ENCODE measurements at regions not wholly inside any gene's neighbourhood (a gene's known extent, or its start where the extent isn't known, plus 50 kb on each side); places are given as distances from the start of the nearest gene placed in this dataset.

GRCh38 chr3:28915741-28916500 is 364.9 kb upstream of the RBMS3 start:
- DNase-seq (no peak), ATAC-seq (ENCODE audit: poor library complexity) (peak; percentile 55)
- intact Hi-C loops (cut with DNase I): no loop called here

DNA sequence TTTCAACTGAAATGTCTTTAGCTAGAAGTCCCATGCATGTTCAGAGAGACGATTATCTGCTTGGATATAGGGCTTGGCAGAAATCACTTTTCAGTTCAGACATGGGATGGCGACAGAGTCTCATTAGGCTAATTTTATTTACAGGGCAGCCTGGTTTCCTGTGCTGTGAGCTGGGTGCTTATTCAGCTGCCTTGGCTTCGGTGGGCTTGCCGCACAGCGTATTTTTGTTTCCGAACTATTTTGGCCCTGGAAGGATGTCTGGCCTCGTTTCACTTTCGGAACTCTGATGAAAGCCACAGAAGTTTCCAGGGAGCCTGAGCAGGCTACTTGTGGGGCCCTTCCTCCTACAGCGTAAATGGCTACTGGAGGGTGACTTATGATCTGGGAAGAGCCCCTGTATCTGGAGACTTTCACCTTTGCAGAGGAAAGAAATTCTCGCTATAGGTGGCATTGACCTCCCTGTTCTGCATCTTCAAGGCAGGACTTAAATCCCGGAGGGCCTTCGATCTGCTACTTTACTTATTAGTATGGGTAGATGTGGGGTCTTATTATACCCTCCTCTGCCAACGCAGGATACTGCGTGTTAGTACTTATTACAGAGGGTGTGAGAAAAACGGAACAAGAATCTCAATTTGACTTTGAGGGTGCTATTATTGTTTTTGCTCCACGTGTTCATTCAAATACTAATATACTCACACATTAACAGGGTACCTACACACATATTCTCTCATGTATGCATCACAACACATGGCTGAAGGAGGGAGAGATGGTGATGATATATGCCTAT is 364.0 kb upstream of the RBMS3 start:
- intact Hi-C loops (cut with DNase I): no loop called here
- DNase-seq (peak; percentile 74), ATAC-seq (ENCODE audit: poor library complexity) (peak; percentile 96)

GRCh38 chr3:28917895-28918475 is 362.9 kb upstream of the RBMS3 start:
- intact Hi-C loops (cut with DNase I): no loop called here
- DNase-seq (no peak), ATAC-seq (ENCODE audit: poor library complexity) (no peak)

DNA sequence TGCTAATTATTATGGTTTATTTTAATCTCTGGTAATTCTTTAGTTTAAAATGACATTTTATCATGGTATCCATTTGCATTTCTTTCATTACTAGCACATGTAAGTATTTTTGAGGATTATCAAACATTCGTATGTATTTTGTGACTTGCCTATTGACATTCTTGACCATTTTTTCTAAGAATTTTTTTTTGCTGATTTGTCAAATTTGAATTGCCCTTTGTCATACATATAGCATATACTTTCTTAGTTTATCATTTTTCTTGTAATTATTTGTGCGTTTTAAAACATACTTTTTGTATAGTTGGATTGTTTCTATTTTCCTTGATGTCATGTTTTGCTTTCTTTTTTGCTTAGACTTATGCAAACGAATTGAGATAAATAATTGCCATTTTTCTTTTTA is 358.5 kb upstream of the RBMS3 start:
- ATAC-seq (ENCODE audit: poor library complexity) (no peak), DNase-seq (no peak)
- intact Hi-C loops (cut with DNase I): no loop called here

DNA sequence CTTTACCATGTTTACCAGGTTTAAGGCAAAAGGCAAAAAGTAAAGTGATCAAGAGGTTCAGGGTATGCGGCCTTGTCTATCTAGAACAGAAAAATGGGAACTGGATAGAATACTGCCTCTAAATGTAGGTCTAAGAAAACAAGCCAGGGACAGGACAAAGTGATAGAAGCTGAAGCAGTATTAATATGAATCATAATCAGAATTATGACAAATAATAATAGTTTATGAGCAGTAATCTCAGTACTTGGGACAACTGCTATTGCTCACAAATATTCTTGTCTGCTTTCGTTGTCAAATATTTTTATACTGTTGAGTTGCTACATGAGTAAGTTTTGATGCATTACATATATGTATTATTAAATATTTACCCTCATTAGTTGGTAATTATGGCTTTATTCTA is 356.9 kb upstream of the RBMS3 start:
- DNase-seq (no peak), ATAC-seq (ENCODE audit: poor library complexity) (no peak)
- intact Hi-C loops (cut with DNase I): no loop called here

- intact Hi-C loops (cut with DNase I): no loop called here
- no peak for DNase-seq
- no peak for ATAC-seq (ENCODE audit: poor library complexity)
Measured at GRCh38 chr3:28924744-28925360, 356.0 kb upstream of the RBMS3 start.

- no peak for DNase-seq
- intact Hi-C loops (cut with DNase I): no loop called here
- no peak for ATAC-seq (ENCODE audit: poor library complexity)
Measured at GRCh38 chr3:28933337-28933736, 347.5 kb upstream of the RBMS3 start.

GRCh38 chr3:28934126-28934813 is 346.6 kb upstream of the RBMS3 start:
- intact Hi-C loops (cut with DNase I): no loop called here
- DNase-seq (no peak), ATAC-seq (ENCODE audit: poor library complexity) (peak; percentile 56)

DNA sequence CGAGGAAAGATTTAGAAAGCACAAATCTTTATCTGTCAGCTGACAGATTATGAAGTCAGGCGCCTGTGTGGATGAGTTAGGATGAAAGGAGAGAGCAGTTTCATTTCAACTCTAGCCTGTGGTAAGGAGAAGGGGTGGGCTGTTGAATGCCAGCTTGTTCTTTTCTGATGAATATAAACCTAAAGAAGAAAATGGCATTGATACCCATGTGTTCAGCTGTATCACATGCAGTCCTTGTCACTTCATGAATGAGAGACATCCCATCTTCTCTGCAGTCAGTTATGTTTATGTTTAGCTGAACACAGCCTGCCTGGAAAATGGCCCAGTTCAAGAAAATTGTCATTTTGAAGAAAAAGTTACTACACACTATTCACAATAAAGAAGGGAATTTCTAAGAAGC is 345.7 kb upstream of the RBMS3 start:
- intact Hi-C loops (cut with DNase I): no loop called here
- no peak for DNase-seq
- no peak for ATAC-seq (ENCODE audit: poor library complexity)

GRCh38 chr3:28936154-28936553 is 344.7 kb upstream of the RBMS3 start:
- ATAC-seq (ENCODE audit: poor library complexity) (no peak), DNase-seq (no peak)
- intact Hi-C loops (cut with DNase I): no loop called here

DNA sequence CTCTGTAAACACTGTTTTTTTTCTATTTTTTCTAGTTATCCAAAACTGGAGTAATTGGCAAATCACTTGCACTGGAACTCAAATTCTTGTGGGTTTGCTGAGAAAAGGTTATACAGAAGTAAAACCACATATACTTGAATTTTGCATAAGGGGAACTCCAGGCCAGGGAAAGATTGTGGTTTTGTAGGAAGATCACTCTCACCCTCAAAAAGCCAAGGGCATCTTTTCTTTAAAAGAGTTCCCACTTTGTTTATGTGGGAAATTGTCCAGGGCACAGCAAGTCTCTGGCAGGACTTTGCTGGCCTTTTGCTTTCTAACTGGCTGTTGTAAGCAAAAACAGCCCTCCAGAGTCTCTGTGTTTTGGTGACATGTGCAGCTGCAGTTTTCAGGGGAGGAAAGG is 340.3 kb upstream of the RBMS3 start:
- ATAC-seq (ENCODE audit: poor library complexity): peak; percentile 79

GRCh38 chr3:28940994-28941393 is 339.9 kb upstream of the RBMS3 start:
- DNase-seq: no peak
- no peak for ATAC-seq (ENCODE audit: poor library complexity)
- intact Hi-C loops (cut with DNase I): no loop called here

More for the DNA sequence above, 340.3 kb upstream of the RBMS3 start:
- DNase-seq: no peak
- intact Hi-C loops (cut with DNase I): no loop called here

DNA sequence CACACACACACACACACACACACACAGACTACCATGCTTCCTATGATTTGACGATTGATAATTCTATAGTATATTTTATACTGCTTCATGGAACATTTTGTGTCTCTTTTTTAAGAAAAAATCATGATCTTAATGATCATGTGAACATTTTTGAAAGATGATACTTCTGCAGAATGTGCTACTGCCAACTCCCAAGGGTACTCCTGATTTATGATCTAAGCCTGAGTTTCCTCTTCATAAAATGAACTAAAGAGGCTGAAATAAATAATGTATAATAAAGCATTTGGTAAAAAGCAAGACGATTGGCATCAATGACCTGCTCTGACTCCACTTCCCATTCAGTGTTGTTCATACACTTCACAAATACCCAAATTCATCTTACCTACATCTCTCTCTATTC is 333.8 kb upstream of the RBMS3 start:
- DNase-seq (no peak), ATAC-seq (ENCODE audit: poor library complexity) (no peak)
- intact Hi-C loops (cut with DNase I): no loop called here

- intact Hi-C loops (cut with DNase I): no loop called here
- ATAC-seq (ENCODE audit: poor library complexity) (no peak), DNase-seq (no peak)
Measured at GRCh38 chr3:28947751-28948150, 333.1 kb upstream of the RBMS3 start.

GRCh38 chr3:28948685-28949084 is 332.2 kb upstream of the RBMS3 start:
- ATAC-seq (ENCODE audit: poor library complexity) (peak; percentile 72), DNase-seq (no peak)
- intact Hi-C loops (cut with DNase I): no loop called here

DNA sequence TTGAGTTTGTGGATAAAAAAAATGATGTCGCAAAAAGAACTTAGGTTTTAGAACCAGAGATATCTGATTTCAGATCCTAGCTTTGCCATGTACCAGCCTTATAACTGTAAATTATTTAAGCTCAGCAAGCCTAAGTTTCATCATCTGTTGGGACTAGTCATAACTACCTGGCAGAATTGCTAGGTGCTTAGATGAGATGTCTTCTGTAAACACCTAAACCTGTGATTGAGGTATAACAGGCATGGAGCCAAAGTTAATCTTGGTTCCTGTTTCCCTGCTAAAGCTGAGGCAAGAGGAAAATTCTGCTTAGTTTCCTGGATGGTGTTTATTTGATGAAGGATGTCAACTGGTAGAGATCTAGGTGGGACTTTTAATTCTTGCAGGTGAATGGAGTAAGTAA is 331.3 kb upstream of the RBMS3 start:
- intact Hi-C loops (cut with DNase I): no loop called here
- no peak for ATAC-seq (ENCODE audit: poor library complexity)
- DNase-seq: no peak

DNA sequence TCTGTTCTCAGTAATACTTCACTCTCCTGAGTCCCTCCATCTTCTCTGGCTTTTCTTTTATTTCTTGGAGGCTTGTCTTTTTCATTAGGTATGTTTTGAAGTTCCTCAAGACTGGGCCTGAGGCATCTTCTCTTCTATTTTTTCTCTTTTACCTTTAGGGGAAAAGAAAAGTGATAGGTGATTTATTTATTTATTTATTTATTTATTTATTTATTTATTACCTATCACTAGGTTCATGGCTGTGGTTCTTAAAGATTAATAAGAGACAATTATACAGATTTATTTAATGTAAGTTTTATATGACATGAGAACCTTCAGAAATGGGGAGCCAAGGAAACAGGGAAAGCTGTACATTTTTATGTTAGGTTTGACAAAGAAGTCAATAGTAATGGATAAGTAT is 330.3 kb upstream of the RBMS3 start:
- ATAC-seq (ENCODE audit: poor library complexity) (no peak), DNase-seq (no peak)

DNA sequence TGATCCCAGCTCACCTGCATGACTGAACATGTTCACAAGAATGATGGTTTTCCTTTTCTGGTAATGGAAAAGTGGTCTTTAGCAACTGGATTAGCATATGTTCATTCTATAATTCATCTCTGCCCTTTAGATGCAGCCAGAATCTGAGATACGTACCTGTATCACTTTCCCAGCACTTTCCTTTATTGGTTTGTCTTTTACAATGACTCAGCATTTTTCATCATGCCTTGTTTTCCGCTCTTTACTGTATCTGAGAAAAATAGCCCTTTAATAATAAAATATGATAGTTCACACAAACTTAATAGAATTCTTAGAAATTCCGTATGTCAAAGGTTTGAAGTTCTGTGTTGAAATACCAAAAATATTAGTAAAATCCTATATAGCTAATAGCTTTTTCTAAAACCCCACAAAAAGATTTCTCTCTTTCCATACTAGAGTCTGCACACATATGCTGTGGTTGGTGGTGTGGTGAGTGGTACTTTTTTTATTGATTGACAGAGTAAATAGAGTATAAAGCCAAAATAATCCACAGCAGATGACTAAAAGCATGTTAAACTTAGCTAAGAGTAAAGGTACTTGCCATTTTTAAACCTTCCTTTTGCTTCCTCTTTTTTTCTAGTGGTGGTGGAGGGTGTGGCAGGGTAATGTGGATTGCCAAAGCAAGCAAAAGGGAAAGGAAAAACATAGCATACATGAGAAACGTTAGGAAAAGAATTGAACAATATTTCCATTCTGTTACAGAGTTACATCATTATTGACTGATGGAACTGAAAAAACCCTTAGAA is 328.9 kb upstream of the RBMS3 start:
- intact Hi-C loops (cut with DNase I): no loop called here
- no peak for ATAC-seq (ENCODE audit: poor library complexity)

More for the DNA sequence above, 330.3 kb upstream of the RBMS3 start:
- intact Hi-C loops (cut with DNase I): no loop called here

More for the DNA sequence above, 328.9 kb upstream of the RBMS3 start:
- DNase-seq: no peak
